Liver (tissue), 8 donors: ENCODE measurements at regions not wholly inside any gene's neighbourhood (a gene's known extent, or its start where the extent isn't known, plus 50 kb on each side); places are given as distances from the start of the nearest gene placed in this dataset.

Experiments used
- DNase-seq: peaks from one replicate; pipeline ENCODE4 v3.0.0-alpha.2; 2017; ENCODE audit warnings: low spot score
- H3K27ac ChIP-seq, 2 donors: one replicate each; pipeline ENCODE4 v1.7.0; 2013; ENCODE audit warnings: inconsistent platforms in 2 of 2, low read length in 2 of 2, control low read depth in 1 of 2, low read depth in 1 of 2, mild to moderate bottlenecking in 1 of 2
- H3K27me3 ChIP-seq, 4 donors: one replicate each; pipeline versions ENCODE4 v1.6.1 to v1.7.0; 2013; ENCODE audit warnings: low read length in 3 of 4, inconsistent platforms in 1 of 4, mild to moderate bottlenecking in 1 of 4, moderate library complexity in 1 of 4; ENCODE audit not compliant: control insufficient read depth in 4 of 4, insufficient read depth in 4 of 4
- H3K36me3 ChIP-seq, 4 donors: one replicate each; pipeline versions ENCODE4 v1.6.1 to v1.7.0; 2013; ENCODE audit warnings: low read length in 3 of 4, mild to moderate bottlenecking in 3 of 4, low read depth in 1 of 4, moderate library complexity in 1 of 4; ENCODE audit not compliant: control insufficient read depth in 4 of 4, insufficient read depth in 3 of 4
- H3K4me1 ChIP-seq, 4 donors: one replicate each; pipeline versions ENCODE4 v1.6.1 to v1.7.0; 2013; ENCODE audit warnings: low read length in 3 of 4, mild to moderate bottlenecking in 3 of 4, moderate library complexity in 1 of 4; ENCODE audit not compliant: control insufficient read depth in 4 of 4, insufficient read depth in 4 of 4
- H3K4me3 ChIP-seq, 3 donors: one replicate each; pipeline versions ENCODE4 v1.6.1 to v1.7.0; 2013; ENCODE audit warnings: low read length in 3 of 3, control low read depth in 1 of 3, low read depth in 1 of 3, mild to moderate bottlenecking in 1 of 3
- H3K9ac ChIP-seq, 2 donors: one replicate each; pipeline ENCODE4 v1.7.0; 2013; ENCODE audit warnings: low read length in 2 of 2, mild to moderate bottlenecking in 2 of 2, moderate library complexity in 2 of 2, control low read depth in 1 of 2, low read depth in 1 of 2
- H3K9me3 ChIP-seq, 4 donors: one replicate each; pipeline versions ENCODE4 v1.6.1 to v1.7.0; 2013; ENCODE audit warnings: low read length in 3 of 4; ENCODE audit not compliant: control insufficient read depth in 4 of 4
- EGR1 ChIP-seq, 2 donors: IDR thresholded peaks; 2 replicates each; pipeline ENCODE4 v1.6.1; 2016 to 2018; ENCODE audit warnings: antibody characterized with exemption in 2 of 2, low read depth in 2 of 2
- FOXA1 ChIP-seq: IDR thresholded peaks from 2 replicates; pipeline ENCODE4 v1.6.1; 2016; ENCODE audit warnings: antibody characterized with exemption
- FOXA2 ChIP-seq: IDR thresholded peaks from 2 replicates; pipeline ENCODE4 v1.6.1; 2016; ENCODE audit warnings: antibody characterized with exemption
- GABPA ChIP-seq, 2 donors: IDR thresholded peaks in 1 of 2; conservative IDR thresholded peaks in 1 of 2; 2 replicates each; pipeline ENCODE4 v1.6.1; 2016; ENCODE audit warnings: antibody characterized with exemption in 2 of 2, mild to moderate bottlenecking in 1 of 2, moderate library complexity in 1 of 2
- HNF4A ChIP-seq, 2 donors: conservative IDR thresholded peaks; 2 replicates each; pipeline ENCODE4 v1.6.1; 2016; ENCODE audit warnings: antibody characterized with exemption in 2 of 2, mild to moderate bottlenecking in 2 of 2
- HNF4G ChIP-seq: IDR thresholded peaks from 2 replicates; pipeline ENCODE4 v1.6.1; 2016; ENCODE audit warnings: antibody characterized with exemption
- JUND ChIP-seq, 2 donors: IDR thresholded peaks; 2 replicates each; pipeline ENCODE4 v1.6.1; 2016; ENCODE audit warnings: antibody characterized with exemption in 2 of 2
- NR2F2 ChIP-seq: IDR thresholded peaks from 2 replicates; pipeline ENCODE4 v1.6.1; 2016; ENCODE audit warnings: antibody characterized with exemption
- RAD21 ChIP-seq, 2 donors: IDR thresholded peaks; 2 replicates each; pipeline ENCODE4 v1.6.1; 2016; ENCODE audit warnings: antibody characterized with exemption in 2 of 2, mild to moderate bottlenecking in 2 of 2
- REST ChIP-seq: IDR thresholded peaks from 2 replicates; pipeline ENCODE4 v1.6.1; 2016; ENCODE audit warnings: antibody characterized with exemption, mild to moderate bottlenecking
- RXRA ChIP-seq, 2 donors: IDR thresholded peaks; 2 replicates each; pipeline ENCODE4 v1.6.1; 2017 to 2018; ENCODE audit warnings: antibody characterized with exemption in 2 of 2, mild to moderate bottlenecking in 1 of 2
- SP1 ChIP-seq: IDR thresholded peaks from 2 replicates; pipeline ENCODE4 v1.6.1; 2018; ENCODE audit warnings: antibody characterized with exemption, mild to moderate bottlenecking
- YY1 ChIP-seq: IDR thresholded peaks from 2 replicates; pipeline ENCODE4 v1.6.1; 2016; ENCODE audit warnings: antibody characterized with exemption, mild to moderate bottlenecking
- ZBTB33 ChIP-seq: IDR thresholded peaks from 2 replicates; pipeline ENCODE4 v1.6.1; 2016; ENCODE audit warnings: antibody characterized with exemption
- WGBS: extraction: QIAGEN DNeasy Blood & Tissue Kit; methylation state at CpG from one replicate; pipeline ENCODE4 v1.1.7; 2013; 5-methylcytosine and 5-hydroxymethylcytosine counted together
- TF ChIP-seq, protein P1 (sequence below): IDR thresholded peaks from 2 replicates; pipeline ENCODE4 v1.6.1; 2016; ENCODE audit warnings: antibody characterized with exemption
- TF ChIP-seq, protein P2 (sequence below): fragments of 150-350 bp; IDR thresholded peaks from 2 replicates; pipeline ENCODE4 v1.5.1; 2017; ENCODE audit warnings: improper control_type of control experiment, low read depth, low read length; ENCODE audit not compliant: missing input control
- donor health status: healthy.
- donor health status: healthy.
- donor health status: healthy.
- donor health status: healthy.
- donor health status: healthy.

DNA sequence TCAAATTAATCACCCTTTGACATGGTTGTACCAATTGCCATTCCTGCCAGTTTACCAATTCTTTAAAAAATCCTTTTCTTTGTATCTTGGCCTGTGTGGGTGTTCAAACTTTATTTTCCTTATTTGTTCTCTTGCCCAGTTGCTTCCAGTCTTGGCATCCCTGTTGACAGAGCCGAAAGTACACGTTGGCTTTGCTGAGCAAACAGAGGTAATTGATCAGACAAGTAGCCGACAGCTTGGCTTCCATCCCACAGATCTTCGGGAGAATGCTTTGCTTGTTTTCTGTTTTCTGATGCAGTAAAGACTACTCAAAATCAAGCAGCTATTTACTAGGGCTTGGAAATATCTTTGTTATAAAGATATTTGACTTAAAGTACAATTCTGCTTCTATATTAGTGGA lies 506.8 kb upstream of the SALL1 start (continued):
- TF ChIP-seq, protein P1, sequence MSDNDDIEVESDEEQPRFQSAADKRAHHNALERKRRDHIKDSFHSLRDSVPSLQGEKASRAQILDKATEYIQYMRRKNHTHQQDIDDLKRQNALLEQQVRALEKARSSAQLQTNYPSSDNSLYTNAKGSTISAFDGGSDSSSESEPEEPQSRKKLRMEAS, result no peak
- no peak for TF ChIP-seq RXRA (IDR thresholded peaks at IDR 0.05)

GRCh38 chr16:51655249-51655648 lies 504.2 kb upstream of the SALL1 start:
- Histone ChIP-seq H3K9ac (no peak overlapping the region), H3K27ac (no peak overlapping the region), H3K4me3 (no peak overlapping the region), H3K4me1 (no peaks in the 10 kb centered on the region), H3K27me3 (no peaks in the 10 kb centered on the region), H3K36me3 (no peaks in the 10 kb centered on the region), H3K9me3 (no peaks in the 10 kb centered on the region)
- WGBS, result 62% methylated on average over 2 of the region's 2 CpGs
- DNase-seq, result no peak
- no peak for TF ChIP-seq RXRA (IDR thresholded peaks at IDR 0.05)
- no peak for TF ChIP-seq JUND (IDR thresholded peaks at IDR 0.05)
- TF ChIP-seq FOXA1, result no peak
- TF ChIP-seq NR2F2, result no peak
- TF ChIP-seq FOXA2, result no peak
- TF ChIP-seq, protein P2, sequence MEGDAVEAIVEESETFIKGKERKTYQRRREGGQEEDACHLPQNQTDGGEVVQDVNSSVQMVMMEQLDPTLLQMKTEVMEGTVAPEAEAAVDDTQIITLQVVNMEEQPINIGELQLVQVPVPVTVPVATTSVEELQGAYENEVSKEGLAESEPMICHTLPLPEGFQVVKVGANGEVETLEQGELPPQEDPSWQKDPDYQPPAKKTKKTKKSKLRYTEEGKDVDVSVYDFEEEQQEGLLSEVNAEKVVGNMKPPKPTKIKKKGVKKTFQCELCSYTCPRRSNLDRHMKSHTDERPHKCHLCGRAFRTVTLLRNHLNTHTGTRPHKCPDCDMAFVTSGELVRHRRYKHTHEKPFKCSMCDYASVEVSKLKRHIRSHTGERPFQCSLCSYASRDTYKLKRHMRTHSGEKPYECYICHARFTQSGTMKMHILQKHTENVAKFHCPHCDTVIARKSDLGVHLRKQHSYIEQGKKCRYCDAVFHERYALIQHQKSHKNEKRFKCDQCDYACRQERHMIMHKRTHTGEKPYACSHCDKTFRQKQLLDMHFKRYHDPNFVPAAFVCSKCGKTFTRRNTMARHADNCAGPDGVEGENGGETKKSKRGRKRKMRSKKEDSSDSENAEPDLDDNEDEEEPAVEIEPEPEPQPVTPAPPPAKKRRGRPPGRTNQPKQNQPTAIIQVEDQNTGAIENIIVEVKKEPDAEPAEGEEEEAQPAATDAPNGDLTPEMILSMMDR, result no peak
- TF ChIP-seq SP1, result no peak
- no peak for TF ChIP-seq YY1
- no peak for TF ChIP-seq ZBTB33
- TF ChIP-seq GABPA (IDR thresholded peaks at IDR 0.05 in 1 of 2, conservative IDR thresholded peaks at IDR 0.05 in 1 of 2), result no peak
- TF ChIP-seq, protein P1, result no peak
- no peak for TF ChIP-seq REST
- TF ChIP-seq HNF4G, result no peak
- no peak for TF ChIP-seq HNF4A (conservative IDR thresholded peaks at IDR 0.05)
- TF ChIP-seq RAD21 (IDR thresholded peaks at IDR 0.05), result no peak
- no peak for TF ChIP-seq EGR1 (IDR thresholded peaks at IDR 0.05; ENCODE audit: low read depth in 2 of 2)
